Mesodermal cell (in vitro differentiated cells): ENCODE measurements at regions not wholly inside any gene's neighbourhood (a gene's known extent, or its start where the extent isn't known, plus 50 kb on each side); places are given as distances from the start of the nearest gene placed in this dataset.

Experiments
- H3K27ac ChIP-seq: 2 replicates; pipeline ENCODE4 v1.7.0; 2013; ENCODE audit warnings: mild to moderate bottlenecking, low read depth, low read length, moderate library complexity; ENCODE audit not compliant: severe bottlenecking
- H3K36me3 ChIP-seq: 2 replicates; pipeline ENCODE4 v1.7.1; 2013; ENCODE audit warnings: mild to moderate bottlenecking, low read length, moderate library complexity; ENCODE audit not compliant: control insufficient read depth, insufficient read depth
- H3K4me1 ChIP-seq: one replicate; pipeline ENCODE4 v1.7.1; 2013; ENCODE audit warnings: mild to moderate bottlenecking, low read length; ENCODE audit not compliant: insufficient read depth, control insufficient read depth, poor library complexity, severe bottlenecking
- H3K4me3 ChIP-seq: 2 replicates; pipeline ENCODE4 v1.7.0; 2013; ENCODE audit warnings: low read length, control low read depth, mild to moderate bottlenecking; ENCODE audit not compliant: insufficient read depth, poor library complexity, severe bottlenecking; ENCODE audit errors: extremely low read depth
- H3K9me3 ChIP-seq: 2 replicates; pipeline ENCODE4 v1.7.1; 2013; ENCODE audit warnings: mild to moderate bottlenecking, low read length, moderate library complexity; ENCODE audit not compliant: control insufficient read depth
- WGBS, 2 experiments: methylation state at CpG; one replicate each; pipeline ENCODE4 v1.1.5; 2013; ENCODE audit warnings: missing lambda C conversion rate in 2 of 2; ENCODE audit not compliant: insufficient coverage in 2 of 2; 5-methylcytosine and 5-hydroxymethylcytosine counted together

DNA sequence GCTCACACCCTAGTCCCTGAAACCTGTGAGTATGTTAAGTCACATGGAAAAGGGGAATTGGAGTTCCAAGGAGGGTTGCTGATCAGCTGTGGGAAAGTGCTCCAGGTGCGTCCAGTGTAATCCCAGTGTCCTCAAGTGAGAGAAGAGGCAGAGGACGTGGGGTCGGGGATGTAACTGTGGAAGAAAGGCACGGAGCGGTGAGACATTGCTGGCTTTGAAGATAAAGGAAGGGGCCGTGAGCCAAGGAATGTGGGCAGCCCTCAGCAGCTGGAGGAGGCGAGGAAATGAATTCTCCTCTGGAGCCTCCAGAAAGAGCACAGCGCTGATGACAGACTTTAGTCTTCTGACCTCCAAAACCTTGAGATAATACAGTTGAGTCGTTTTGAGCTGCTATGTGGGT is 191.6 kb upstream of the TMEM132C start:
- Histone ChIP-seq H3K27ac (no peak overlapping the region), H3K9me3 (peaks cover 7% of the 10 kb centered on the region), H3K4me3 (no peak overlapping the region), H3K4me1 (peaks cover 9% of the 10 kb centered on the region), H3K36me3 (no peaks in the 10 kb centered on the region)
- 93 to 96% methylated on average over 9 of the region's 9 CpGs for WGBS, 2 experiments

DNA sequence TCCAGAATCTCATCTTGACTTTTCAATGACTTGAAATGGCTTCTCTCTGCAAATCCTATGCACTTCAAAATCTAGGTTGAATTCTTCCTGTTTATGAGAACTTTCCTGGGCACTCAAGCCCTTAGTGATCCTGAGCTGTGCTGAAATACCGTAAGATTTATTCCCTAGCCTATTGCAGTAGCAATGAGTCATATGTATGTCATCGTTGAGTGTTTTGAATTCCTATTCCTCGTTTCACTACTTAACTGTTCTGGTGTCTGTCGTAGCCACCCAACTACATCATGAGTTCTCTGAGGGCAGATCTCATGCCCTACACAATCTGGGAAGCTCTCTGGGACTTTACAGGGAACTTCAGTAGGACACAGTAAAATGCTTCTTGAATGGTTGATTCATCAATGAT is 190.8 kb upstream of the TMEM132C start:
- Histone ChIP-seq H3K27ac (peak overlapping the region; percentile 71), H3K4me1 (peaks cover 9% of the 10 kb centered on the region)
- 67 to 84% methylated on average over 1 to 4 of the region's 4 CpGs for WGBS, 2 experiments

DNA sequence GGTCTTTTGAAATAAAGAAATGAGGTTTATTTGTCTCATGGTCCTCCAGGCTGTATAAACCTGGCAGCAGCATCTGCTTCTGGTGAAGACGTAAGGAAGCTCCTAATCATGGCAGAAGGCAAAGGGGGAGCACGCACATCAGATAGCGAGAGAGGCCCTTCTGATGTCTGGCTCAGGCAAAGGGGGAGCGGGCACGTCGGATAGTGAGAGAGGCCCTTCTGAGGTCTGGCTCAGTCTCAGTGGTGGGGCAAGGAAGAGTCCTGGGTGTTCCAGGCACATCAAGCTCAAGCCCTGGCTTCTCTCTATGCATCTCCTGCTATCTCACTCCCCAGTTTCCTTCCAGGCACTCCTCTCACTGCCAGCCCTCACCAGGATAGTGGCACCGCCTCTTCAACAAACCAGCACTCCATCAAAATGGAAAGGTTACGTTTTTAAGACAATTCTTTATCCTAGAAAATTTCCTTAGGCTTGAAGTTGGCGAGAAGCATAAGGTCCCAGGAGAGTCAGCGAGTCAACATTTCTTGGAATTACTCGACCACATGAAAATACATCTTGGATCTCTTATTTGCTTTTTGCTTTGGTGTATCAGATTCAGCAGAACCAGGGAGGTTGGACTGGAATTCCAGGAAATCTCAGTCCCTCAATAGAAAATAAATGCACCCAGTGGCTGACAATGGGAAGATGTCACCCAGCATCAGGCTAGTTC is 189.6 kb upstream of the TMEM132C start:
- Histone ChIP-seq H3K36me3 (no peaks in the 10 kb centered on the region), H3K4me1 (peaks cover 9% of the 10 kb centered on the region), H3K27ac (no peak overlapping the region), H3K4me3 (no peak overlapping the region), H3K9me3 (peaks cover 7% of the 10 kb centered on the region)
- 96% methylated on average over 7 to 11 of the region's 11 CpGs for WGBS, 2 experiments

More for the DNA sequence above, 190.8 kb upstream of the TMEM132C start:
- Histone ChIP-seq H3K4me3 (no peak overlapping the region), H3K36me3 (no peaks in the 10 kb centered on the region), H3K9me3 (peaks cover 7% of the 10 kb centered on the region)

DNA sequence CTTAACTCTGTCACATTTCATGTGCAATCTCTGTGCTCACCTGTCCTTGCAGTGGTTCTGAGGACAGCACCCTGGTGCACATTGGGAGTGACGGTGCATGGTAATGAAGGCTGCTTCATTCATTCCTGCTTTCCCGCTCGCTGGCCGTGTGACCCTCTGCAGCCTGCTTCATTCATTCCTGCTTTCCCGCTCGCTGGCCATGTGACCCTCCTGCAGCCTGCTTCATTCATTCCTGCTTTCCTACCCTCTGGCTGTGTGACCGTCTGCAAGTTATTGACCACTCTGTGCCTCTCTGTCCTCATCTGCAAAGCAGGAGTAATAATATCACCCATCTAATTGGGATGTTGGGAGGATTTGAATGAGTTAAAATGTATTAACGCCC is 189.1 kb upstream of the TMEM132C start:
- H3K27ac ChIP-seq = no peak overlapping the region
- no peak overlapping the region for H3K4me3 ChIP-seq
- 81 to 93% methylated on average over 7 of the region's 8 CpGs for WGBS, 2 experiments
- peaks cover 7% of the 10 kb centered on the region for H3K9me3 ChIP-seq
- H3K4me1 ChIP-seq = peaks cover 9% of the 10 kb centered on the region
- H3K36me3 ChIP-seq = no peaks in the 10 kb centered on the region

DNA sequence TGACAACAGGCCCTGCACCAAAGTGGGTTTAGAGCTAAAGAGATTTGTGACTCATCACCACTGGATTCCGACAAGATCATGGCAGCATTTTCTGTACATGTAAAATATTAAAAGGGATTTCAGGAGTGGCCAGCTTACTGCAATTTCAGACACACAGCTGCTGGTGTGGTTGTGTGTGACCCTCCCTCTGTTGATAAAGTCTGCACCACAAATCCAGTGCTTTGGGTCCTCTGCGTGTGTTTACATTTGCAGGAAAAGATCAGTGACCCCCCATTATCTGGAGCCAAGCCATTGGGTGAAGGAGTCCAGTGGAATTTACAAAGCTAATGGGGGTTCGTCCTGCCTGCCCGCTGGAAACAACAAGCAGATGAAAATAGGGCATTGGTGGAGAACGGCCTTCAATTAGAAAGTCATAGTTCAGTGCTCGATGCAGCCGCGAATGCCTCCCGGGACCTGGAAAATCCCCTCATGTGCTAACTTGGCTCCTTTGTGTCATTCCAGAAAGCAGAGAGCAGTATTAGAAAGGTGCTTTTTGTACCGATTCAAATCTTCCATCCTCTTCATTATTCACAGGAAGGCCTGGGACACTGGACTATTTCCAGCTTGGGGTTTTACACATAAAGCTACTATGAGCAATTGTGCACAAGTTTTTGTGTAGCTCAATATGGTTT is 188.5 kb upstream of the TMEM132C start:
- 61 to 82% methylated on average over 5 to 9 of the region's 10 CpGs for WGBS, 2 experiments
- Histone ChIP-seq H3K27ac (no peak overlapping the region), H3K4me1 (peaks cover 9% of the 10 kb centered on the region), H3K9me3 (peaks cover 7% of the 10 kb centered on the region), H3K36me3 (no peaks in the 10 kb centered on the region), H3K4me3 (no peak overlapping the region)

DNA sequence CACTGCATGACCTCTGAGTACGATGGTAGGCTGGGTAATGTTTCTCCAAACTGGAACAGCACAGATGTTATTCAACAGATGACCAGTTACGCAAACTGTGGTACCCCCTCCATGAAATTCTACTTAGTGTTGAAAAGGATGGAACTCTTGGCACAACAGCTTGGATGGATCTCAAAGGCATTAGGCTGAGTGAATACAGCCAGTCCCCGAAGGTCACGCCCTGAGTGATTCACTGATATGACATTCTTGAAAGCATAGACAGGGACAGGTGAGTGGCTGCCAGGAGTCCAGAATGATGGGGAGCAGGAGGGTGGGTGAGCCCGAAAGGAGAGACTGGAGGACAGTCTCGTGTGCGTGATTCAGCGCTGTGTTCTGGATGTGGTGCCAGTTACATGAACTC is 187.5 kb upstream of the TMEM132C start:
- Histone ChIP-seq H3K27ac (no peak overlapping the region), H3K9me3 (peaks cover 7% of the 10 kb centered on the region), H3K4me3 (no peak overlapping the region), H3K36me3 (no peaks in the 10 kb centered on the region), H3K4me1 (peaks cover 9% of the 10 kb centered on the region)
- WGBS, 2 experiments = 88 to 95% methylated on average over 6 to 7 of the region's 8 CpGs

DNA sequence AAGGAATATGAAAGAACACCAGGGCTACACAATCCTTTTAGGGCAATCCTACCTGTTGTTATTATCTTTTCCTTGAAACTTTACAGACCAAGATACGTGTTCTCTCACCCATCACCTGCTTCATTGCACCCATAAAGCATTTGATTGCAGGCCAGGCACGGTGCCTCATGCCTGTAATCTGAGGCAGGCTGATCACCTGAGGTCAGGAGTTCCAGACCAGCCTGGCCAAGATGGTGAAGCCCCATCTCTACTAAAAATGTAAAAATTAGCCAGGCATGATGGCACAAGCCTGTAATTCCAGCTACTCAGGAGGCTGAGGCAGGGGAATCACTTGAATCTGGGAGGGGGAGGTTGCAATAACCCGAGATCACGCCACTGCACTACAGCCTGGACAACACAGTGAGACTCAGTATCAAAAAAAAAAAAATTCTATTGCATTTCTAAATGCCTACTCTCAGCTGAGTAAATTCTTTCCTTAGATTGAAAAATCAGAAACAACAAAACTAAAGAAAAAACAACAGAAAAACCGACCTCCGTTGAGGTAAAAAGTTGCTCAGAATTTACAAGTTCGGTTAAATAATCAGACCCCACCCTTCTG is 183.7 kb upstream of the TMEM132C start:
- Histone ChIP-seq H3K27ac (no peak overlapping the region), H3K9me3 (no peaks in the 10 kb centered on the region), H3K36me3 (no peaks in the 10 kb centered on the region), H3K4me3 (no peak overlapping the region), H3K4me1 (peaks cover 1% of the 10 kb centered on the region)
- WGBS, 2 experiments = 70 to 78% methylated on average over 2 to 3 of the region's 7 CpGs

DNA sequence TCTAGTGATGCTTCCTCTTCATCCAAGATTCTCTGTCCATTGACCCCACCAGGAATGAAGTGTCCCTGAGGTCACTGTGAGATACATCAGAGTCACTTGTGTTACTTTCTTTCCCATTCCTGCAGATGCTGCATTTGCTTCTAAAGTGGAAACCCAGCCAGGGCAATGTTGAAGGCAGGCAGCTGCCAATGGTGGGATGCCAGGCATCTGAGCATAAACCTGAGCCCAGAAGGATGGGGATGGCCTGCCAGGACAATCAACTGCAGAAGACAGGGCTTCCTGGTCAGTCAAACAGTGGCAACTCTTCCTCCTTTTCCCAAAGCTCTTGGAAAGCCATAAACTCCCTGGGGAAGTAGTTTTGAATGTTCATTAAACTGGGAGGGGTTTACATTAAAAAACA is 178.0 kb upstream of the TMEM132C start:
- Histone ChIP-seq H3K27ac (no peak overlapping the region), H3K4me3 (no peak overlapping the region), H3K4me1 (peaks cover 5% of the 10 kb centered on the region), H3K36me3 (no peaks in the 10 kb centered on the region), H3K9me3 (no peaks in the 10 kb centered on the region)

DNA sequence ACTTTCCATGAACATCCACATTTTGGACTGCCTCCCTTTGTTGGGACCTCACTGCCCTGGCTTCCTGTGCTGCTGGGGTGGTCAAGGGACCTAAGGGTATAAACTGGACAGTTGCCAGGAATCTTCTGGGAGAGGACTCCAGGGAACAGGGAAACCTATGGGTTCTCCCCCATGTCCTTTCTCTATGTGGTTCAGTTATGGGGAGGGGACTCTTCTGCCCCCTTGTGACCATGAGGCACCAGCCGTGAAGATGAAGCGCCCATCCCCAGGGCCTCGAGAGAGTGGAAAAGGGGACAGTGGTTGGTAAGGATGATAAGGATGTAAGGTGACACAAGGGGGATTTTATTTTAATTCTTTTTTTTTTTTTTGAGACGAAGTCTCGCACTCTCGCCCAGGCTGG is 177.0 kb upstream of the TMEM132C start:
- Histone ChIP-seq H3K9me3 (no peaks in the 10 kb centered on the region), H3K4me1 (peaks cover 5% of the 10 kb centered on the region), H3K36me3 (no peaks in the 10 kb centered on the region), H3K27ac (no peak overlapping the region), H3K4me3 (no peak overlapping the region)
- WGBS, 2 experiments = 80 to 81% methylated on average over 2 to 3 of the region's 6 CpGs

DNA sequence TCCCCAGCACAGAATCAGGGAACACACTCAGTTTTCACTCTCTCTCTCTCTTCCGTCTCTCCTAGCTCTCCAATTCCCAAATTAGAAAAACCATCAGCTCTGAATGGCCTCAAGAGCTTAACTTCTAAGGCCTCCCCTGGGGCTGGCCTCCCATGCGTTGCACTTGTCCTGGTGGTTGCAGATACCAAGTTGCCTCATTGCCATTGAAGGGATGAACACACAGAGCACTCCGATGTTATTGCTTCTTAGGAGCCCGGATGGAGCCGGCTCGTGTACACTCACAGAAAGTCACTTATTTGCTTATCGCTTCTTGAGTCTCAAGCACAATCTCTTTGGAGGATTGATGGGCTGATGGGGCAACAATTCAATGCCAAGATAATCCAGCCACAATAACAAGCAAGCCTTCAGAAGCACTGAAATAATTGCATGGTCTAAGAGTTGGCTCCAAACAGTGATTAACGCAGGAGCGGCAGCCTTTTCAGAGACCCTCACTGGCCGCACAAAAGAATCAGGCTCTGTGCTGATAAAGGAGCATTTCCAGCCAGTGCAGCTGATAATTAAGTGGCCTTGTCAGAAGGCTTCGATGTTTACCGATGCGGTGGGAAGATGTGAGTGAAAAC is 175.8 kb upstream of the TMEM132C start:
- Histone ChIP-seq H3K4me3 (no peak overlapping the region), H3K9me3 (no peaks in the 10 kb centered on the region), H3K4me1 (peaks cover 5% of the 10 kb centered on the region), H3K36me3 (no peaks in the 10 kb centered on the region), H3K27ac (peak overlapping the region; percentile 55)
- WGBS, 2 experiments = 82 to 88% methylated on average over 9 to 13 of the region's 13 CpGs
